NCI-H2227 treated with DMSO at 0.1 percent for 48 hours (cell line): ENCODE measurements at regions not wholly inside any gene's neighbourhood (a gene's known extent, or its start where the extent isn't known, plus 50 kb on each side); places are given as distances from the start of the nearest gene placed in this dataset.
"Not testable (repeated sequence)": the region's sequence is repeated elsewhere in the genome, so short reads cannot be mapped to it uniquely, and the experiment has no call there.

ENCODE experiments used
- DNase-seq: peaks from one replicate; lab custom pipeline; 2025; lab: John Stamatoyannopoulos, UW

- no peak for DNase-seq
Measured at GRCh38 chr2:23021311-23022120, 363.5 kb upstream of the KLHL29 start.

- DNase-seq, result no peak
Measured at GRCh38 chr2:23023722-23024121, 361.3 kb upstream of the KLHL29 start.

GRCh38 chr2:23026671-23027070, 358.3 kb upstream of the KLHL29 start:
- no peak for DNase-seq

GRCh38 chr2:23027396-23027795, 357.6 kb upstream of the KLHL29 start:
- no peak for DNase-seq

GRCh38 chr2:23028106-23028505, 356.9 kb upstream of the KLHL29 start:
- no peak for DNase-seq

DNA sequence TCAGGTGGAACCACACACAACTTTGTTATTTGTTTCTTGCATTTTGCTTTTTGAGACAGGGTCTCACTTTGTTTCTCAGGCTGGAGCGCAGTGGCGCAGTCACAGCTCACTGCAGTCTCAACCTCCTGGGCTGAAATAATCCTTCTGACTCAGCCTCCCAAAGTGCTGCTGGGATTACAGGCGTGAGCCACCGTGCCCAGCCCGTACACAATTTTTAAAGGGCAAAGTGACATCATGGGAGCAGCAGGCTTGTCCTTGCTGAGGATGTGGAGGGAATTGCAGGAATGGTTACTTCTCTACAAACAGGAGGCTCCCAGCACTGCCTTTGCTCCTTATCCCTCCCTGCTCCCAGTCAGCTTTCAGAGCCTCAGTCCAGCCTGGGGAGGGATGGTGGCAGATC, 355.9 kb upstream of the KLHL29 start:
- no peak for DNase-seq

GRCh38 chr2:23029951-23030350, 355.0 kb upstream of the KLHL29 start:
- DNase-seq, result no peak

- no peak for DNase-seq
Measured at GRCh38 chr2:23034996-23035395, 350.0 kb upstream of the KLHL29 start.

DNA sequence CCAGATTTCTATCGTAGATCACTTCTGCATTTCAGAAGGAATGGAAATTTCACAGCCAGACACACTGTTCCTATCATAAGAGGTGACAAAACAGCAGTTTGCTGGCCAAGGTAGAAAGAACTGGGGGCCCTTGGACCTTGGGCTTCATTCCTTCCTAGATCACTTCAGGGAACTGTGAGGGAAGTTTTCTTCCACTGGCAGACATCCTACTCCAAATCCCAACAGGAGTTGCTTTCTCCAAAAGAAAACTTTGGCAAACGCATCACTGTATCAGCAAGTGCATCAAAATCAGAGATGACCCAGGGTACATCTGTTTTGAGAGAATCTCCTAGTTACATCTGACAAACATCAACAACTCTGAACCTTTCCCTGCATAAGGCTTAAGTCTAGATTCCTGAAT, 348.4 kb upstream of the KLHL29 start:
- DNase-seq, result no peak

GRCh38 chr2:23037596-23037995, 347.4 kb upstream of the KLHL29 start:
- DNase-seq, result no peak

DNA sequence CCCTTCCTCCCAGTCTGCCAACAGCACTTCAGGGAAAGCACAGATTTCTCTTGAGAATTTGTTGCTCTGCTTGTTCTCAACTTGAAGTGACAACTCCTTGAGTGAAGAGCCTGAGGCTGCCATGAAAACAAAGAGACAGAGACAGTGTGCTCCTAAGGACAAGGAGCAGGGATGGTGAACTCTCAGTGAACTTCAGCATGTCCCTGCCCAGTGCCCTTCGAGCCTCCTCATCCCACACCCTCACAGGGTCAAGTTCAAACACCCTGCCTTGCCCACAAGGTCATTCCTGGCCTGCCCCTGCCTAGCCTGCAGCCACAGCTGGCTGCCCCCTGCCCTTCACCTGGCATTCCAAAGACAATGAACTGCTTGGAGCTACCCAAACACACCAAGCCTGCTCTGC, 343.5 kb upstream of the KLHL29 start:
- no peak for DNase-seq

GRCh38 chr2:23042216-23042906, 342.6 kb upstream of the KLHL29 start:
- DNase-seq, result no peak

DNA sequence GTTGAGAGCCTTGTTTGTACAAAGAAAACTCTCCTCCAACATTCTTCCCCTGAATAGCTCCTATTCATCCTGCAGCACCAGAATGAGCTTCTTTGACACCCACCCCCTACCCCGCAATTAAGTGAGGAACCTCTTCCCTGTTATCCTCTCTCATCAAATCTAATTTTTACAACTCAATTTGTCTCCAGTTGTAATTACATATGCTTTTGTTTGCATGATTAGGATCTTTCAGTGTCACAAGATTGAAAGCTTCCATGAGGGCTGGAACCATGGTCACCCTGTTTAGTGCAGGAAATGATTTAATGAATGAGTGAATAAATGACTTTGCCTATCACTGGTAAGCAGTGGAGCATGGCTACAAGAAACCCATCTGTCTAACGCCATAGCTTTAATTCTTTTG, 334.6 kb upstream of the KLHL29 start:
- DNase-seq, result no peak

DNA sequence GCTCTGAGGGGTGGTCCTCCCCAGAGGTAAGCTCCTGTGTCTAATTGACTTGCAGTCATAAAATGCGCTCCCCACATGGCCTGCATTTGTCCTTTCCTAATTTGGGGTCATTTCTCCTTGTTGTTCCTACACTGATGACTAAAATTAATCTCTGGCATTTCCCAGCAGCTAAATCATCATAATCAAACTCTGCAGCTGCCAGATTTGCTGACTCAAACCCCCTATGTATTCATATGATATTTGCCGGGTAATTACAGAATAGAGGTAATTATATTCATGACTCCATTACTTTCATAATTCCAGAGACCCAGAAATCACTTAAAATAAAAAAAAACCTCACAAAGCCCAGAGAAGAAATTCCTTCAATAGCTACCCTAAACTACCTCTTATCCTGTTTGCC, 331.4 kb upstream of the KLHL29 start:
- no peak for DNase-seq

DNA sequence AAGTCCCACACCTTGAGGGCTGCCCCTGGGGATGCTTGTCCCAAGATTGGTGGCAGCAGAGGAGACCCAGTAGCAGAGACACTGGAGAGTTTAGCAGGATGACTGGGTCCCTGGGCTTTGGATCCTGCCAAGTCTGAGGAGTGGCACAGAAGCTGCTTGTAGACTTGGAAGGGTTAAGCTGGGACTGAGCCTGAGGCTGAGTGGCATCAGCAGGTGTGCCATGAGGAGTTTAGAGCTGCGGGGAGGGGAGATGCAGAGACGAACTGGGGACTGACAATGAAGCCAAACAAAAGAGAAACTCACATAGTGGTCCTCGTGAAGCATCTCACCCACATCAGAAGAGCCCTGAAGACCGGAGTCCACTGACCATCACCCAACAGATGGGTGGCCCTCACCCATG, 329.7 kb upstream of the KLHL29 start:
- DNase-seq, result no peak

DNA sequence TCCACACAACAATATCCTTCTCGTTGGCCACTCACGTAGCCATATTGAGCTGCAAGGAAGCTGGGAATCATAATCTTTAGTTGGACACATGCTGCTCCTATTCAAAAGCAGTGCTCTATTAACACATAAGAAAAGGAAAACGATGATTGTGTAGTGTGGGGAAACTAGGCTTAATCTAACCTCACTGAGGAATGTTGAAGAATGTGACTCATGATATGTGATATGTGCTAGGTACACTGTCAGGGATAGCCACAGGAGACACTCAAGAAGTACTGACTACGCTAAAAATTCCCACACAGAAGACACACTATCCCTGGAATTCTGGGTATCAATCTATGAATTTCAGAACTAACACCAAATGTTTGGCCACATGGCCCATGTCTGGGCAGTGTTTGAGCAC, 328.1 kb upstream of the KLHL29 start:
- DNase-seq, result not testable (repeated sequence)

- no peak for DNase-seq
Measured at GRCh38 chr2:23058435-23058834, 326.5 kb upstream of the KLHL29 start.

GRCh38 chr2:23065210-23065609, 319.8 kb upstream of the KLHL29 start:
- no peak for DNase-seq

GRCh38 chr2:23065936-23066335, 319.0 kb upstream of the KLHL29 start:
- no peak for DNase-seq

- DNase-seq, result no peak
Measured at GRCh38 chr2:23066686-23067085, 318.3 kb upstream of the KLHL29 start.

GRCh38 chr2:23069156-23069555, 315.8 kb upstream of the KLHL29 start:
- DNase-seq, result no peak

DNA sequence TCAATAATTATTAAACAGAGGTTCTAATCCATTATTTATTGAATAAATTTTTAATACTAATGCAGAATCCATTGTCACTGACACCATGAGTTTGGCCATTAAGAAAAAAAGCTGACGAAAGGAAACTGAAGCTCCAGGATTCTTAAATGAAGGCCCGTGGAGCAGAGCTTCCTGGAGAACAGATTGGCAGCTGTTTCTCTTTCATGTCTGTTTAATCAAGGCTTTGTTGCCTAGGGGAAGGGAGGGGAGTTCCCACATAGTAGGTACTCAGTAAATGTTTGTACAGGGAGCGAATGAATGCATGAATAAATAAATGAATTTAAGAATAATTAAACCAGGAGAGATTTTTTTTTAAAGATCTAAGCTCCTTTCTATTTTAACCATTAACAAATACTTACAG, 315.1 kb upstream of the KLHL29 start:
- no peak for DNase-seq

GRCh38 chr2:23073056-23073455, 311.9 kb upstream of the KLHL29 start:
- no peak for DNase-seq

DNA sequence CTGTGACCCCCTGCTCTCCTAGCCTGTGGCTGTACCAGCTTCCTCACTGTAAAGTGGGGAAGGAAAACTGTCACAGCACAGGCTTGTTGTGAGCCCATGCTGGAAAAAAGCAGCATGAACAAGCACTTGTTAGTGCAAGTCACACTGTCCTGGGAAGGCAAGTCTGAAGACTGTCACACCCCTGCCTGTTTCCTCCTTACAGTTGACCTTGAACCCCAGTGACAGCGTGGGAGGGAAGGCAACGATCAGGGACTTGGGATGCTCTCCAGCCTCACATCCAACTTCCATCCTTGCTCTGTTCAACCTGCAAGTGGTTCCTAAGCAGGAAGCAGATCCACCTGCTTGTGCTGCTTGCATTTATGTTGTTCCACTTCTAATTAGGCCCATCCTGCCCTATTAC, 311.3 kb upstream of the KLHL29 start:
- DNase-seq, result no peak
